ENCODE measurements at regions not wholly inside any gene's neighbourhood (a gene's known extent, or its start where the extent isn't known, plus 50 kb on each side); places are given as distances from the start of the nearest gene placed in this dataset.
A peak's percentile ranks its signal among the peaks of the same experiment; 100 is the strongest.

DNA sequence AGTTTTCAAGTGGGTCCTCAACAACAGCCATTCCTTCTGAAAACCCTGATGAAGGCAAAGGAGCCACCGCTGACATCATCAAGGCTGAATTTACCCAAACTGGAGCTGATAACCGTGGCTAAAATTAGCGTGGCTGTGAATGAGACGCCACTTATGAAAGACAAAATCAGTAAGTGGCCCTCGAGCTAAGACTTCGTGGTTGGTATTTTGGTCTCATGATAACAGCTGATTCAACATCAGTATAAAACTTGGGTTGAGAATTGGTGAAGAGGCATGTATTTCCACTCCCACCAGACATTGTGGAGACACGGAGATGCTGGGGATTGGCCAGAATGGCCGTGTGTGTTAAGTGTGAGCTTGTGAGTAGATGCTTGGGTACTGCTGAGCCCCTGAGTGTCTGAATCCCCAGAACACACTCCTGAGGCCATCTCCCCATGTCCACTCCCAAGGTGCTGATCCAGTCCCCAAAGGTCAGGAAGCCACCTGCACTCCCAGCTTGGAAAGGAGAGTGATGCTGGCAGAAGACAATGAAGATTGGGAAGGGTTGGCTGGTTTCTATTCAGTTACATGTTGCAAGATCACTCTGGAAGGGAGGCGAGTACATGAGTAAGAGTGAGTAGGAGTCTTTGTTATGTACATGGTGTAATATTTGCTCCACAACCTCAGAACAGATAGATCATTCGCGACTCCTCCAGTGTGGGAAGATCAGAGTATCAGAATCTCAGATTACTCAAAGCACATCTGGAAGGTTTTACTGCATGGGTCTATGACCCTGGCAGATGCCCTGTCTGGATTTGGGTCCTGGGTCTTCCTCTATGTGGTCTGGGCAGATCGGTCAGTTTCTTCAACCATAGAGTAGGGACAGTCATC, 207.7 kb downstream of the HS3ST3A1 start:
- WGBS (ENCODE audit: insufficient coverage): 95% methylated on average over 8 of the region's 12 CpGs
- no peak for DNase-seq (ENCODE audit: low read depth in 4 of 6, low spot score in 6 of 6)
- Histone ChIP-seq H3K4me3 (ENCODE audit: low read depth, low read length) (no peak overlapping the region), H3K36me3 (ENCODE audit: control insufficient read depth, insufficient read depth, low read length) (no peaks in the 10 kb centered on the region), H3K9me3 (ENCODE audit: control insufficient read depth, insufficient read depth, low read length) (no peaks in the 10 kb centered on the region), H3K4me1 (ENCODE audit: control insufficient read depth, insufficient read depth, low read length) (no peaks in the 10 kb centered on the region), H3K27ac (ENCODE audit: low read depth, low read length) (no peak overlapping the region), H3K27me3 (ENCODE audit: control insufficient read depth, insufficient read depth, low read length) (no peaks in the 10 kb centered on the region)

DNA sequence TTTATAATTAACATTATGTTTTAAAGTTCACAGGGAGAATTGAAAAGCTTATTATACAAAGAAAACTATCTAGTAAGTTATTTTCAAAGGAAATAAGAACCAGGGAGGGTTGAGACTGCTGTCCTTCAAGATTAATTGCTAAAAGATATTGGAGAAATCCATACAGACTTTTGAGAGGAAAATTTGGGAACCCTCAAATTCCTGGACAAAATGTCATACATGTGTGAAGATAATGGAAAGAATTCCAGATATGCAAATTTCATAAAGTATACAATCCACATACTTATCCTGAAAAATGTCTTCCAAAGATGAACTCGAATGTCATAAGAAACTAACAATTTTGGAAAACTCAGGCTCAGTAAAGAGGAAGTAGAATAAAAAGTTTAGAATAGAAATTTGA, 213.8 kb downstream of the HS3ST3A1 start:
- Histone ChIP-seq H3K4me3 (ENCODE audit: low read depth, low read length) (no peak overlapping the region), H3K27ac (ENCODE audit: low read depth, low read length) (no peak overlapping the region), H3K36me3 (ENCODE audit: control insufficient read depth, insufficient read depth, low read length) (no peaks in the 10 kb centered on the region), H3K4me1 (ENCODE audit: control insufficient read depth, insufficient read depth, low read length) (peaks cover 3% of the 10 kb centered on the region), H3K27me3 (ENCODE audit: control insufficient read depth, insufficient read depth, low read length) (no peaks in the 10 kb centered on the region), H3K9me3 (ENCODE audit: control insufficient read depth, insufficient read depth, low read length) (no peaks in the 10 kb centered on the region)
- no CpG with 5 or more reads among the region's 1 CpG for WGBS (ENCODE audit: insufficient coverage)
- DNase-seq (ENCODE audit: low read depth in 4 of 6, low spot score in 6 of 6): no peak

DNA sequence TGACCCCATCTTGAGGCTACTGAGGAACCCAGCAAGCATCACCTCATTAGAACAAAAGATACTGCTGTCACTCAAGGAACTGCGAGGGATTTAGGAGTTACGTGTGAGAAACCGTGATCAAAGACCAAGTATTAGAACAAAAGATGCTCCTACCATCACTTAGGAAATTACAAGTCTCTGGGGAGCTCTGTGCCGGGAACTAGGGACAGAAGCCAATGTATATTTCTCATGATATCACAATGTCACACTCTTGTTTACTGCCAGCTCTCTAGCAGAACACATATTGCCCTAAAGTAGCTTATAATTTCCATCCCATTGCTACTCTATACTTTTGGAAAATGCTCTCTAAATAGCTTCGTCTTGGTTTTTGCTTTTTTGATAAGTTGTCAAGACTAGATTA, 214.5 kb downstream of the HS3ST3A1 start:
- Histone ChIP-seq H3K27ac (ENCODE audit: low read depth, low read length) (no peak overlapping the region), H3K27me3 (ENCODE audit: control insufficient read depth, insufficient read depth, low read length) (no peaks in the 10 kb centered on the region), H3K36me3 (ENCODE audit: control insufficient read depth, insufficient read depth, low read length) (no peaks in the 10 kb centered on the region), H3K4me1 (ENCODE audit: control insufficient read depth, insufficient read depth, low read length) (peaks cover 3% of the 10 kb centered on the region), H3K9me3 (ENCODE audit: control insufficient read depth, insufficient read depth, low read length) (no peaks in the 10 kb centered on the region), H3K4me3 (ENCODE audit: low read depth, low read length) (no peak overlapping the region)
- no peak for DNase-seq (ENCODE audit: low read depth in 4 of 6, low spot score in 6 of 6)
- 38% methylated on average over 1 of the region's 5 CpGs for WGBS (ENCODE audit: insufficient coverage)

DNA sequence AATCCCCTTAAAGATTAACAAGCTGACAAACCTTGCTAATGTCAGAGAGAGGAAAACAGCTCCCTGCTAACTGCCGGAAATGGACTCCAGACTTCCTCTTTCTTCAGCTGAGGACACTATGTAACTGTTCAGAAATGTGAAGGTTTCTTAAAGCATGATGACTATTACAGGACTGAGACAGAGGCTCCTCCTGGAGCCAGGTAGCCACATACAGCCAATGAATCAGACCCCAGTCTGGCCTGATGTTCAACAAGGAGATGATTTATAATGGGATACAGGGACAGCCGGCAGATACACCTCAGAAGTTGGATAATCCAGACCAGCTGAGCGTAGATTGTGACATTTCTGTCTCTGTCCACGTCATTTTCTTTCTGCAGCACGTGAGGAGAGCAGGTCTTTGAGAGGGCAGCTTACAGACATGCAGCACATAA, 216.2 kb downstream of the HS3ST3A1 start:
- Histone ChIP-seq H3K27ac (ENCODE audit: low read depth, low read length) (no peak overlapping the region), H3K27me3 (ENCODE audit: control insufficient read depth, insufficient read depth, low read length) (no peaks in the 10 kb centered on the region), H3K9me3 (ENCODE audit: control insufficient read depth, insufficient read depth, low read length) (no peaks in the 10 kb centered on the region), H3K4me3 (ENCODE audit: low read depth, low read length) (no peak overlapping the region), H3K4me1 (ENCODE audit: control insufficient read depth, insufficient read depth, low read length) (peaks cover 3% of the 10 kb centered on the region), H3K36me3 (ENCODE audit: control insufficient read depth, insufficient read depth, low read length) (no peaks in the 10 kb centered on the region)
- WGBS (ENCODE audit: insufficient coverage): 93% methylated on average over 4 of the region's 5 CpGs
- DNase-seq (ENCODE audit: low read depth in 4 of 6, low spot score in 6 of 6): no peak

DNA sequence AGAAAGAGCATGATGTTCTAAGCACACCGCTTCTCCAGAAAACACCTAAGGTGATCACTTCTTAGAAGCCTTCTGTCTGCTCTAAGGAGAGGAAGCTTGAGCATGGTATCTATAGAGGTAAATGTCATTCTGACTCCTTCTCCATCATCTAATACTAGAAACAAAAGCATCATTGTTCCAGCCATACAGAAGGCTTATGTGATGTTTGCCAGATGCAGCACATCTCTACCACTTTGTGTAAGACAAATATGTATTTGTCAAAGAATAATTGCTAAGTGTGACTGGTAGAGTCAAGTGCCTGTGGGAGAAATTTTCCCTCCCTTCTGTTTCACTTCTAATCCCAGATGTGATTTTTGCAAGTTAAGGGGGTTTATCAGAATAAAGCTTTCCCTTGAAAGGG, 217.1 kb downstream of the HS3ST3A1 start:
- H3K4me1 ChIP-seq (ENCODE audit: control insufficient read depth, insufficient read depth, low read length): peaks cover 3% of the 10 kb centered on the region
- H3K27me3 ChIP-seq (ENCODE audit: control insufficient read depth, insufficient read depth, low read length): no peaks in the 10 kb centered on the region
- H3K4me3 ChIP-seq (ENCODE audit: low read depth, low read length): no peak overlapping the region
- peak in 1 of 6 donors; percentile 14 for DNase-seq (ENCODE audit: low read depth in 4 of 6, low spot score in 6 of 6)
- H3K27ac ChIP-seq (ENCODE audit: low read depth, low read length): no peak overlapping the region
- WGBS (ENCODE audit: insufficient coverage): no CpG with 5 or more reads among the region's 1 CpG
- H3K9me3 ChIP-seq (ENCODE audit: control insufficient read depth, insufficient read depth, low read length): peaks cover 2% of the 10 kb centered on the region
- H3K36me3 ChIP-seq (ENCODE audit: control insufficient read depth, insufficient read depth, low read length): no peaks in the 10 kb centered on the region

DNA sequence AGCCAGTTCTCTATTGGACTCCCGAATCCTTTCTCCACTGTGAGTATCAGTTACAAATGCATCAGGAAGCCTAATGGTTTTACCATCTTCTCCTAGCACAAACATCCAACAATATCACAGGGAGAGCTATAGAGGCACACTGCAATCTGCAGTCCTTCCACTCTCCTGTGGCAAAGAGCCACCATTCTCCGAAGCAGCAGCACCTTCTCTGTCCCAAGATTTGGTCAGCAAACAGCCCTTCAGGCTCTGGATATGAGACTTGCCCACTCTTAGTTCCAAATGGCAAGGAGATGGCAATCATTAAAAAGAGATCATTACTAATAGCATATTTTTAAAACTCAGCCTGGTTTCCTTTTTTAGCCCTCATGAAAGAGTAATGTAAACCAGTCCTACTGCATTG, 223.4 kb downstream of the HS3ST3A1 start:
- no peaks in the 10 kb centered on the region for H3K27me3 ChIP-seq (ENCODE audit: control insufficient read depth, insufficient read depth, low read length)
- H3K36me3 ChIP-seq (ENCODE audit: control insufficient read depth, insufficient read depth, low read length): no peaks in the 10 kb centered on the region
- 72% methylated on average over 2 of the region's 2 CpGs for WGBS (ENCODE audit: insufficient coverage)
- H3K4me3 ChIP-seq (ENCODE audit: low read depth, low read length): no peak overlapping the region
- H3K9me3 ChIP-seq (ENCODE audit: control insufficient read depth, insufficient read depth, low read length): peaks cover 2% of the 10 kb centered on the region
- H3K27ac ChIP-seq (ENCODE audit: low read depth, low read length): no peak overlapping the region
- DNase-seq (ENCODE audit: low read depth in 4 of 6, low spot score in 6 of 6): no peak
- H3K4me1 ChIP-seq (ENCODE audit: control insufficient read depth, insufficient read depth, low read length): no peaks in the 10 kb centered on the region

DNA sequence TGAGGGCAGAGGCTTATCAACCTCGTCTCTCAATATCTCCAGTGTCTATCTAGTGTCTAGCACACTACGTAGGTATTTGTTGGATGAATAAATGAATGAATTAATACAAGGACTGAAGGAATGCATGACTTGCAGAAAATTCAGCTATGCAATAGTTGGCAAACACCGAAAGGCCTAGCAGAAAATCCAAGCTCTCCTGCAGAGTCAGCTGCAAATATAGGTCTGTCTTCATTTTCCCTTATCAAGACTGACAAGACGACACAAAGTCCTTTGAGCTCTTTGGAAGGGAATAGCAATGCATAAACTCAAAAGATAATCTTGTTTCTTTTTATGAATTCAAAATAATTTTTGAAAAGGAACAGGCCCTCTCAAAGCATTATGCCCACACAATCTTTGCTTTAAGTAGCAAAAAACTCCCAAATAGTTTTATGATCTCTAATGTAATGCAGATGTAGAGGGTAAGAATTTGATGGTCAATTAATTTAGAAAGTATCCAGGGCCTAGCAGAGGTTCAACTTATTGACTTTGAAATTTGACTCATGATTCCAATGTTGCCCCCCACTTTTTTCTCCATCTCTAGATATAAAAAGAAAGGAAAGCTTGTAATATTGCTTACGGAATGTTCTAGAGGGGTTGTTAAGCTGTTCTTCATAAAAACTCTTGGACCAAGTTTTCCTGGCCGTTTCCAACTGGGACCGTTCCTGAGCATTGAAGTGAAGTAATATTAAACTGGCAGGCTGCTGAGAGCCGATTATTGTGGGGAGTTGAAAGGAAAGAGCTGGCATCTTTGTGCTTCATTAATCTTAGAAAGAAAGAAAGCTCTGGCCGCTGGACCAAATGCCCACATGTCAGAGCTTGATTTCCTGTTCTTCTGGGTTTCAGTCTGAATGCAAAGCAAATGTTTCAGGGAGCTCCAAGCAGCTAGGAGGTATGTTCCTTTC, 227.3 kb downstream of the HS3ST3A1 start:
- DNase-seq (ENCODE audit: low read depth in 4 of 6, low spot score in 6 of 6): peak in 3 of 6 donors; percentile 6 to 63 (median 40)
- Histone ChIP-seq H3K27ac (ENCODE audit: low read depth, low read length) (no peak overlapping the region), H3K4me3 (ENCODE audit: low read depth, low read length) (no peak overlapping the region), H3K4me1 (ENCODE audit: control insufficient read depth, insufficient read depth, low read length) (no peaks in the 10 kb centered on the region), H3K27me3 (ENCODE audit: control insufficient read depth, insufficient read depth, low read length) (no peaks in the 10 kb centered on the region), H3K9me3 (ENCODE audit: control insufficient read depth, insufficient read depth, low read length) (no peaks in the 10 kb centered on the region), H3K36me3 (ENCODE audit: control insufficient read depth, insufficient read depth, low read length) (no peaks in the 10 kb centered on the region)
- WGBS (ENCODE audit: insufficient coverage): 47% methylated on average over 7 of the region's 9 CpGs

DNA sequence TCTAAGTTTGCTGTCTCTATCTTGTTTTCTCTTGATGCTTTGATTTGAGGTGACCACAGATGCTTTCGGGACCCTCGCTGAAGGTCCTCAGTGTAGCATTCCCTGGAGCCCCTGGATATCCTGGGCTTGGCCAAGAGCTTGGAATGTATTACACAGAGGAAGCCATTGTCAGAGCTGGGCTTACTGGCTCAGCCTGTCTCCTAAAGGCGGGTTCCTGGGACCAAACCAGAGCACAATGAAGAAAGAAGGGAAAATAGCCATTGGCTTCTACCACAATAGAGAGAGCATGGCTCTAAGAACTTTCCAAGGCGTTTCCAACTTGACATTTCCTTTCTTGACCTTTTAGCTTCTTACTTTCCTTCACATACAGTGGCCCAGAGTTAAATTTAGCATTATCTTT, 229.3 kb downstream of the HS3ST3A1 start:
- no peaks in the 10 kb centered on the region for H3K27me3 ChIP-seq (ENCODE audit: control insufficient read depth, insufficient read depth, low read length)
- no peaks in the 10 kb centered on the region for H3K36me3 ChIP-seq (ENCODE audit: control insufficient read depth, insufficient read depth, low read length)
- DNase-seq (ENCODE audit: low read depth in 4 of 6, low spot score in 6 of 6): no peak
- 88% methylated on average over 4 of the region's 4 CpGs for WGBS (ENCODE audit: insufficient coverage)
- no peak overlapping the region for H3K4me3 ChIP-seq (ENCODE audit: low read depth, low read length)
- H3K9me3 ChIP-seq (ENCODE audit: control insufficient read depth, insufficient read depth, low read length): no peaks in the 10 kb centered on the region
- H3K4me1 ChIP-seq (ENCODE audit: control insufficient read depth, insufficient read depth, low read length): no peaks in the 10 kb centered on the region
- no peak overlapping the region for H3K27ac ChIP-seq (ENCODE audit: low read depth, low read length)

DNA sequence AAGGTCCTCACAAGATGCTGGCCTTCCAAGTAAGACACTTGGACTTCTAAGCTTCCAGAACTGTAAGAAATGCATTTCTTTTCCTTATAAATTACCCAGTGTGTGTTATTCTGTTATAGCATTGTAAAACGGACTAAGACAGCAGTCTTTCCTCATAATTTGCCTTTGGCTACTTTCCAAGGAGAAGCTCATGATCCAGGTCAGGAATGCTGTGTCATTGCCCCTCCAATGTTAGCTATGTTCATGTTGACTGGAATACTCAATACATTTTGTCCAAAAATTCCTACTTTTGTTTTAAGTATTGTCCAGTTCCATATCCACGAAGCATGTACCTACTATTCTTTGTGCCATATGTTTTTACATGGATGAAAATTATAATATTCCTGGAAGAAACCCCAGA, 234.6 kb downstream of the HS3ST3A1 start:
- Histone ChIP-seq H3K27me3 (ENCODE audit: control insufficient read depth, insufficient read depth, low read length) (no peaks in the 10 kb centered on the region), H3K36me3 (ENCODE audit: control insufficient read depth, insufficient read depth, low read length) (no peaks in the 10 kb centered on the region), H3K9me3 (ENCODE audit: control insufficient read depth, insufficient read depth, low read length) (no peaks in the 10 kb centered on the region), H3K4me1 (ENCODE audit: control insufficient read depth, insufficient read depth, low read length) (no peaks in the 10 kb centered on the region), H3K27ac (ENCODE audit: low read depth, low read length) (no peak overlapping the region), H3K4me3 (ENCODE audit: low read depth, low read length) (no peak overlapping the region)
- no peak for DNase-seq (ENCODE audit: low read depth in 4 of 6, low spot score in 6 of 6)
- WGBS (ENCODE audit: insufficient coverage): no CpG with 5 or more reads among the region's 2 CpGs
